Kidney (tissue), 13 donors: ENCODE measurements at regions not wholly inside any gene's neighbourhood (a gene's known extent, or its start where the extent isn't known, plus 50 kb on each side); places are given as distances from the start of the nearest gene placed in this dataset.

ENCODE experiments used
- DNase-seq, 5 donors: peaks; one replicate each; pipeline ENCODE4 v3.0.0-alpha.2; 2013 to 2020
- FAIRE-seq: peaks from 2 replicates; lab custom pipeline; 2012; peaks lifted over from hg19 to GRCh38; lab: Jason Lieb, UNC
- H3K27ac ChIP-seq, 2 donors: one replicate each; pipeline ENCODE4 v1.7.0; 2013; ENCODE audit warnings: low read depth in 2 of 2, low read length in 2 of 2, inconsistent platforms in 1 of 2
- H3K27me3 ChIP-seq: one replicate; pipeline ENCODE4 v1.7.1; 2013; ENCODE audit warnings: low read length, inconsistent platforms; ENCODE audit not compliant: control insufficient read depth, insufficient read depth
- H3K36me3 ChIP-seq, 3 donors: one replicate each; pipeline versions ENCODE4 v1.7.0 to v1.7.1; 2013; ENCODE audit warnings: low read length in 3 of 3, control low read depth in 1 of 3, inconsistent platforms in 1 of 3; ENCODE audit not compliant: insufficient read depth in 3 of 3, control insufficient read depth in 2 of 3
- H3K4me1 ChIP-seq, 3 donors: one replicate each; pipeline versions ENCODE4 v1.7.0 to v1.7.1; 2013; ENCODE audit warnings: low read length in 3 of 3, inconsistent platforms in 1 of 3, low read depth in 1 of 3; ENCODE audit not compliant: control insufficient read depth in 2 of 3, insufficient read depth in 2 of 3
- H3K4me3 ChIP-seq, 3 donors: one replicate each; pipeline versions ENCODE4 v1.7.0 to v1.8.1; 2013; ENCODE audit warnings: low read length in 3 of 3, control low read depth in 1 of 3, inconsistent platforms in 1 of 3
- H3K9ac ChIP-seq, 3 donors: one replicate each; pipeline versions ENCODE4 v1.7.0 to v1.7.1; 2013; ENCODE audit warnings: low read length in 3 of 3, control low read depth in 1 of 3, inconsistent platforms in 1 of 3
- H3K9me3 ChIP-seq, 3 donors: one replicate each; pipeline versions ENCODE4 v1.7.0 to v1.7.1; 2013; ENCODE audit warnings: low read length in 3 of 3, control low read depth in 1 of 3, inconsistent platforms in 1 of 3; ENCODE audit not compliant: control insufficient read depth in 2 of 3, insufficient read depth in 1 of 3
- CTCF ChIP-seq: IDR thresholded peaks from 3 replicates; pipeline ENCODE4 v1.5.1; 2012; ENCODE audit warnings: mild to moderate bottlenecking, moderate library complexity, borderline replicate concordance; ENCODE audit not compliant: insufficient read depth; ENCODE audit errors: extremely low read depth
- intact Hi-C: fragments of 100-400 bp; cut with DNase I; formaldehyde crosslinking; loops from one replicate; pipeline ENCODE4 v1.11.1; 2022
- donor health status: control.
- donor health status: control.
- donor health status: control.
- donor health status: control.
- donor health status: control.
- donor health status: DM: yes; HTN: yes; CAD: no.
- donor health status: Normal renal cell carcinoma (clear cell type).

DNA sequence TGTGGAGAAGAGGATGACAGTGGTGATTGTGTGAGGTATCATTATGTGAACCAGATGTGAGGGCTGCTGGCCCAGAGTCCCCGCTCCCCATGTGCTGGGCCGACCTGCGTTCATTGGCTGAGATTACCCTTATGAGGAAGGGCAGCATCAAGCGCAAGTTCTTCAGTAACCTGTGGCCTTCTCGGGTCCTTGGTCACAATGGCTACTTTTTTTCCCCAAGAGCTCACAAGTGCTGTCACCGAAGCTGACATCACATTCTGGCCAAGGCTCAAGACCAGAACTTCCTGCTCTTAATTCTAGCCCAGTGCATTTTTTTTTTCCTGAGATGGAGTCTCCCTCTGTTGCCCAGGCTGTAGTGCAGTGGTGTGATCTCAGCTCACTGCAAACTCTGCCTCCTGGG lies 262.9 kb downstream of the RHOU start:
- TF ChIP-seq CTCF = no peak
- DNase-seq (no peak), FAIRE-seq (no peak)
- Histone ChIP-seq H3K9ac (no peak overlapping the region), H3K4me1 (no peaks in the 10 kb centered on the region), H3K27ac (no peak overlapping the region), H3K9me3 (no peaks in the 10 kb centered on the region), H3K36me3 (no peaks in the 10 kb centered on the region), H3K4me3 (no peak overlapping the region), H3K27me3 (no peaks in the 10 kb centered on the region)
- intact Hi-C loops = no loop called here

- Histone ChIP-seq H3K9ac (no peak overlapping the region), H3K27me3 (no peaks in the 10 kb centered on the region), H3K4me3 (no peak overlapping the region), H3K4me1 (no peaks in the 10 kb centered on the region), H3K9me3 (no peaks in the 10 kb centered on the region), H3K36me3 (no peaks in the 10 kb centered on the region), H3K27ac (no peak overlapping the region)
- TF ChIP-seq CTCF = no peak
- no peak for DNase-seq
- FAIRE-seq = no peak
- intact Hi-C loops = no loop called here
Observed at GRCh38 chr1:228999446-229000170, 264.3 kb downstream of the RHOU start.

DNA sequence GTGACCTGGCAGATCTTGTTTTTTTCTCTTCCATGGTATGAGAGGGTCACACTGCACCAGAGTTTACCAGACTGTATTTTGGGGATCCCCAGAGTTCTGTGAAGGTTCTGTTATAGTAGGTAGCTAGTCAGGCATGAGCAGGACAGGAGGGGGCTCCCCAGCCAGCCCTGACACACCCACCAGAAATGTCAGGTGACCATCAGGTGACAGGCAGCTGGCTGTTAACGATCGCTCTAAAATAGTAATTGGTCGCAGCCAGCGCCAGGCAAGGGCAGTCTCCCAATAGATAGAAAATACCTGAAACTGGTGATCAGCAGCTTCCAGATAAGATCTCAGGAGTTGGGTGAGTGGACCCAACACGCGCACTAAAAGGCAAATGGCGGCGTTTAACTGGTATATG lies 264.9 kb downstream of the RHOU start:
- no peak overlapping the region for H3K9ac ChIP-seq
- H3K27ac ChIP-seq = no peak overlapping the region
- no peaks in the 10 kb centered on the region for H3K36me3 ChIP-seq
- TF ChIP-seq CTCF = no peak
- H3K9me3 ChIP-seq = peaks cover 0 to under 1% (median 0%) of the 10 kb centered on the region in 3 donors
- no peak for FAIRE-seq
- DNase-seq = no peak
- H3K4me1 ChIP-seq = no peaks in the 10 kb centered on the region
- intact Hi-C loops = no loop called here
- no peaks in the 10 kb centered on the region for H3K27me3 ChIP-seq
- H3K4me3 ChIP-seq = no peak overlapping the region
